K562 (cell line): ENCODE measurements at regions not wholly inside any gene's neighbourhood (a gene's known extent, or its start where the extent isn't known, plus 50 kb on each side); places are given as distances from the start of the nearest gene placed in this dataset.
"Not testable (repeated sequence)": the region's sequence is repeated elsewhere in the genome, so short reads cannot be mapped to it uniquely, and the experiment has no call there.

Experiments
- ATAC-seq: fragments of 200-7000 bp; cut with Tn5 transposase; 3 replicates; pipeline ENCODE4 v1.9.1; 2020; ENCODE audit warnings: moderate library complexity
- BruUV-seq: library from RNA; stranded (reverse); fragments of 400-500 nt; replicated peaks from 2 replicates; lab custom pipeline; 2021; lab: Mats Ljungman, UMichigan
- CTCF ChIA-PET: fragments of 300-600 bp; formaldehyde crosslinking; extraction: SDS; loops from one replicate; lab custom pipeline; 2021; ENCODE audit warnings: low intra/inter-chr PET ratio; lab: Yijun Ruan, JAX
- POLR2A ChIA-PET: fragments of 300-600, 350-650 bp; sonication (Branson Sonifier 250); formaldehyde crosslinking; extraction: SDS; loops from one replicate; lab custom pipeline; 2021; ENCODE audit warnings: antibody characterized with exemption, inconsistent platforms; lab: Yijun Ruan, JAX
- DNase-seq, 4 experiments: peaks; one replicate each; pipeline versions ENCODE4 v3.0.0 to v3.0.0-alpha.2; 2011 to 2018; ENCODE audit warnings: low spot score in 3 of 4, mixed read lengths in 3 of 4; ENCODE audit errors: extremely low read depth in 1 of 4
- FAIRE-seq: peaks from 2 replicates; lab custom pipeline; 2011; peaks lifted over from hg19 to GRCh38; lab: Jason Lieb, UNC
- H2AFZ ChIP-seq: 2 replicates; pipeline ENCODE4 v1.6.0; 2011; ENCODE audit warnings: low read depth, low read length, control low read depth, inconsistent platforms
- H3K27ac ChIP-seq: fragments of 200-600 bp; 3 replicates; pipeline ENCODE4 v1.8.0; 2011; ENCODE audit warnings: low read depth, mild to moderate bottlenecking, control low read depth, inconsistent platforms, low read length, moderate library complexity, mixed read lengths; ENCODE audit errors: extremely low read depth
- H3K27me3 ChIP-seq, 2 experiments: fragments of 300-600 bp in 1 of 2; 2 replicates in 1 of 2; 3 replicates in 1 of 2; pipeline versions ENCODE4 v1.6.0 to v1.8.0; 2011; ENCODE audit warnings: inconsistent platforms in 2 of 2, low read length in 2 of 2, mild to moderate bottlenecking in 1 of 2, mixed read lengths in 1 of 2, moderate library complexity in 1 of 2; ENCODE audit not compliant: control insufficient read depth in 2 of 2, insufficient read depth in 2 of 2
- H3K36me3 ChIP-seq: fragments of 300-600 bp; 3 replicates; pipeline ENCODE4 v1.8.0; 2011; ENCODE audit warnings: mild to moderate bottlenecking, low read length, inconsistent platforms; ENCODE audit not compliant: control insufficient read depth, insufficient read depth
- H3K4me1 ChIP-seq, 2 experiments: fragments of 200-600 bp in 1 of 2; replicated peaks in 1 of 2; 2 replicates in 1 of 2; 3 replicates in 1 of 2; pipeline versions ENCODE4 v1.5.1 to v1.8.0; 2011; ENCODE audit warnings: inconsistent platforms in 2 of 2, low read length in 2 of 2, mild to moderate bottlenecking in 1 of 2, mixed read lengths in 1 of 2, moderate library complexity in 1 of 2; ENCODE audit not compliant: control insufficient read depth in 2 of 2, insufficient read depth in 2 of 2
- H3K4me2 ChIP-seq: 2 replicates; pipeline ENCODE4 v1.6.1; 2011; ENCODE audit warnings: low read length, control low read depth, inconsistent platforms, mixed read lengths; ENCODE audit not compliant: insufficient read depth
- H3K4me3 ChIP-seq: fragments of 200-600 bp; sonication (generic), shearing (Covaris generic); 2 replicates; pipeline ENCODE4 v1.5.1; 2016; ENCODE audit warnings: control low read depth, inconsistent platforms
- H3K79me2 ChIP-seq: fragments of 200-600 bp; 3 replicates; pipeline ENCODE4 v1.8.0; 2011; ENCODE audit warnings: low read length, inconsistent platforms; ENCODE audit not compliant: control insufficient read depth, insufficient read depth
- H3K9ac ChIP-seq, 2 experiments: 2 replicates each; pipeline versions ENCODE4 v1.6.0 to v1.6.1; 2011; ENCODE audit warnings: low read depth in 2 of 2, low read length in 2 of 2, control low read depth in 1 of 2, inconsistent platforms in 1 of 2, mild to moderate bottlenecking in 1 of 2, mixed read lengths in 1 of 2; ENCODE audit not compliant: insufficient read depth in 1 of 2
- H3K9me1 ChIP-seq: one replicate; pipeline ENCODE4 v1.6.0; 2011; ENCODE audit warnings: inconsistent platforms, mild to moderate bottlenecking, low read length, moderate library complexity; ENCODE audit not compliant: control insufficient read depth, insufficient read depth
- H3K9me3 ChIP-seq: replicated peaks from 2 replicates; pipeline ENCODE4 v1.5.1; 2011; ENCODE audit warnings: low read depth, low read length, inconsistent platforms; ENCODE audit not compliant: control insufficient read depth, insufficient read depth
- H4K20me1 ChIP-seq: replicated peaks from 2 replicates; pipeline ENCODE4 v1.6.1; 2011; ENCODE audit warnings: low read length, inconsistent platforms, mixed read lengths; ENCODE audit not compliant: control insufficient read depth, insufficient read depth
- WGBS: fragments of 100-300 bp; shearing (Covaris generic); methylation state at CpG from one replicate; pipeline ENCODE4 v1.1.6; 2016; ENCODE audit warnings: low coverage, mixed read lengths; ENCODE audit not compliant: insufficient coverage; ENCODE audit errors: missing lambda C conversion rate; 5-methylcytosine and 5-hydroxymethylcytosine counted together
- in situ Hi-C: fragments of 300-500 bp; cut with MboI; formaldehyde crosslinking; loops from 4 replicates; pipeline ENCODE4 v1.15.0; 2018; ENCODE audit warnings: inconsistent platforms, mixed read lengths
- intact Hi-C: fragments of 100-400 bp; cut with micrococcal nuclease; formaldehyde crosslinking; loops from 2 replicates; pipeline ENCODE4 v1.14.2; 2022

GRCh38 chr2:111292232-111292968 is 171.7 kb downstream of the BCL2L11 start:
- H3K79me2 ChIP-seq, H3K4me2 ChIP-seq, H2AFZ ChIP-seq, CTCF ChIA-PET, H3K4me3 ChIP-seq, H3K9me3 ChIP-seq, H3K9me1 ChIP-seq, in situ Hi-C loops, BruUV-seq, intact Hi-C loops, H4K20me1 ChIP-seq, H3K27me3 ChIP-seq, POLR2A ChIA-PET, DNase-seq, H3K4me1 ChIP-seq, H3K27ac ChIP-seq, H3K9ac ChIP-seq, H3K36me3 ChIP-seq: not testable (repeated sequence)
- FAIRE-seq (peak; percentile 82), ATAC-seq (peak; percentile 64)
- 25% methylated on average over 5 of the region's 10 CpGs for WGBS

GRCh38 chr2:111294699-111295098 is 174.0 kb downstream of the BCL2L11 start:
- H4K20me1 ChIP-seq, CTCF ChIA-PET, H3K4me2 ChIP-seq, POLR2A ChIA-PET, FAIRE-seq, in situ Hi-C loops, H3K4me1 ChIP-seq, H3K36me3 ChIP-seq, intact Hi-C loops, H3K9me3 ChIP-seq, H3K4me3 ChIP-seq, H2AFZ ChIP-seq, ATAC-seq, H3K9ac ChIP-seq, H3K79me2 ChIP-seq, DNase-seq, H3K27ac ChIP-seq, H3K27me3 ChIP-seq, H3K9me1 ChIP-seq: not testable (repeated sequence)
- TSS peak; percentile 15 for BruUV-seq
- WGBS, result 50% methylated on average over 1 of the region's 7 CpGs

- CTCF ChIA-PET, H2AFZ ChIP-seq, H3K4me3 ChIP-seq, DNase-seq, intact Hi-C loops, H3K27me3 ChIP-seq, BruUV-seq, H3K9me3 ChIP-seq, H3K4me2 ChIP-seq, H3K79me2 ChIP-seq, ATAC-seq, FAIRE-seq, H3K36me3 ChIP-seq, POLR2A ChIA-PET, H3K9ac ChIP-seq, in situ Hi-C loops, H4K20me1 ChIP-seq, H3K27ac ChIP-seq, H3K4me1 ChIP-seq, H3K9me1 ChIP-seq: not testable (repeated sequence)
- WGBS, result 86% methylated on average over 2 of the region's 6 CpGs
Observed at GRCh38 chr2:111296122-111296804, 175.5 kb downstream of the BCL2L11 start.

- H3K9me1 ChIP-seq, ATAC-seq, H3K9ac ChIP-seq, H3K79me2 ChIP-seq, POLR2A ChIA-PET, CTCF ChIA-PET, H2AFZ ChIP-seq, H3K4me1 ChIP-seq, H3K4me3 ChIP-seq, BruUV-seq, H3K4me2 ChIP-seq, H3K9me3 ChIP-seq, H4K20me1 ChIP-seq, H3K27ac ChIP-seq, DNase-seq, H3K36me3 ChIP-seq, H3K27me3 ChIP-seq, intact Hi-C loops, in situ Hi-C loops: not testable (repeated sequence)
- peak; percentile 60 for FAIRE-seq
Observed at GRCh38 chr2:111297128-111297527, 176.4 kb downstream of the BCL2L11 start.
